GM23338 (cell line): ENCODE measurements at regions not wholly inside any gene's neighbourhood (a gene's known extent, or its start where the extent isn't known, plus 50 kb on each side); places are given as distances from the start of the nearest gene placed in this dataset.

Experiments used
- ATAC-seq: fragments of 200-7000 bp; cut with Tn5 transposase; 3 replicates; pipeline ENCODE4 v1.9.1; 2020
- DNase-seq: peaks from one replicate; pipeline ENCODE4 v3.0.0-alpha.2; 2015; ENCODE audit warnings: low spot score
- H2AFZ ChIP-seq: fragments of 200-600 bp; sonication (generic); 2 replicates; pipeline ENCODE4 v1.8.0; 2016; ENCODE audit warnings: antibody characterized with exemption, mild to moderate bottlenecking, moderate library complexity
- H3F3A ChIP-seq: fragments of 200-600 bp; sonication (generic); replicated peaks from 2 replicates; pipeline ENCODE4 v1.8.0; 2017; ENCODE audit warnings: antibody characterized with exemption, mixed run types, low read depth
- H3K27ac ChIP-seq: fragments of 200-600 bp; sonication (generic); 2 replicates; pipeline ENCODE4 v1.6.1; 2016; ENCODE audit warnings: low read depth
- H3K27me3 ChIP-seq: fragments of 200-600 bp; sonication (generic); 2 replicates; pipeline ENCODE4 v1.8.0; 2016; ENCODE audit warnings: mild to moderate bottlenecking, mixed run types, moderate library complexity; ENCODE audit not compliant: insufficient read depth
- H3K36me3 ChIP-seq: fragments of 200-600 bp; sonication (generic); 2 replicates; pipeline ENCODE4 v1.8.0; 2016; ENCODE audit warnings: mild to moderate bottlenecking; ENCODE audit not compliant: insufficient read depth
- H3K4me1 ChIP-seq: fragments of 200-600 bp; sonication (generic); 2 replicates; pipeline ENCODE4 v1.8.0; 2016; ENCODE audit warnings: mild to moderate bottlenecking, moderate library complexity; ENCODE audit not compliant: insufficient read depth
- H3K4me2 ChIP-seq: fragments of 200-600 bp; sonication (generic); 2 replicates; pipeline ENCODE4 v1.7.1; 2017; ENCODE audit warnings: mixed run types
- H3K4me3 ChIP-seq: fragments of 200-600 bp; sonication (generic); 2 replicates; pipeline ENCODE4 v1.6.1; 2016; ENCODE audit warnings: mixed run types
- H3K79me2 ChIP-seq: fragments of 200-600 bp; sonication (generic); replicated peaks from 2 replicates; pipeline ENCODE4 v1.8.0; 2017; ENCODE audit warnings: mild to moderate bottlenecking; ENCODE audit not compliant: insufficient read depth
- H3K9me2 ChIP-seq: fragments of 200-600 bp; sonication (generic); 2 replicates; pipeline ENCODE4 v1.8.0; 2017; ENCODE audit not compliant: insufficient read depth
- H4K20me1 ChIP-seq: fragments of 200-600 bp; sonication (generic); replicated peaks from 2 replicates; pipeline ENCODE4 v1.8.0; 2017; ENCODE audit warnings: mild to moderate bottlenecking; ENCODE audit not compliant: insufficient read depth
- H3K27ac Mint-ChIP-seq: 2 replicates; pipeline ENCODE4 v1.8.0; 2020; ENCODE audit warnings: inconsistent platforms, mild to moderate bottlenecking, moderate library complexity, mixed read lengths
- H3K27me3 Mint-ChIP-seq: 3 replicates; pipeline ENCODE4 v1.8.0; 2022; ENCODE audit warnings: low read depth, mild to moderate bottlenecking, moderate library complexity, mixed read lengths, inconsistent platforms; ENCODE audit not compliant: insufficient read depth, poor library complexity
- H3K36me3 Mint-ChIP-seq: 3 replicates; pipeline ENCODE4 v1.8.0; 2021; ENCODE audit warnings: low read depth, mild to moderate bottlenecking, inconsistent platforms, moderate library complexity, mixed read lengths
- H3K4me1 Mint-ChIP-seq: 3 replicates; pipeline ENCODE4 v1.8.0; 2020; ENCODE audit warnings: mild to moderate bottlenecking, inconsistent platforms, mixed read lengths
- H3K4me3 Mint-ChIP-seq: 3 replicates; pipeline ENCODE4 v1.8.0; 2021; ENCODE audit warnings: moderate library complexity, mild to moderate bottlenecking, inconsistent platforms, mixed read lengths
- H3K9me3 Mint-ChIP-seq: 3 replicates; pipeline ENCODE4 v1.8.0; 2020; ENCODE audit warnings: moderate library complexity, mild to moderate bottlenecking, inconsistent platforms, mixed read lengths
- CREB1 ChIP-seq: fragments of 250-450 bp; sonication (Bioruptor Pico); IDR thresholded peaks from 2 replicates; pipeline ENCODE4 v1.5.0; 2020; ENCODE audit warnings: low read depth, mild to moderate bottlenecking, moderate library complexity
- ETS1 ChIP-seq: IDR thresholded peaks from 2 replicates; pipeline ENCODE4 v1.6.1; 2016; ENCODE audit warnings: antibody characterized with exemption
- EZH2 ChIP-seq: fragments of 200-600 bp; sonication (generic); IDR thresholded peaks from one replicate; pipeline ENCODE4 v1.8.0; 2017; ENCODE audit warnings: antibody characterized with exemption, mild to moderate bottlenecking, low read depth; ENCODE audit not compliant: unreplicated experiment
- EZH2phosphoT487 ChIP-seq: fragments of 200-600 bp; sonication (generic); IDR thresholded peaks from one replicate; pipeline ENCODE4 v1.8.1; 2018; ENCODE audit warnings: antibody characterized with exemption; ENCODE audit not compliant: unreplicated experiment
- JUNB ChIP-seq: IDR thresholded peaks from one replicate; pipeline ENCODE4 v1.6.1; 2016; ENCODE audit warnings: antibody characterized with exemption; ENCODE audit not compliant: unreplicated experiment
- NANOG ChIP-seq: IDR thresholded peaks from 2 replicates; pipeline ENCODE4 v1.6.1; 2016; ENCODE audit warnings: antibody characterized with exemption, borderline replicate concordance
- POLR2AphosphoS5 ChIP-seq: IDR thresholded peaks from 2 replicates; pipeline ENCODE4 v1.6.1; 2016; ENCODE audit warnings: antibody characterized with exemption, low read depth
- STAT1 ChIP-seq: IDR thresholded peaks from one replicate; pipeline ENCODE4 v1.6.1; 2016; ENCODE audit warnings: antibody characterized with exemption; ENCODE audit not compliant: unreplicated experiment
- ZNF114 ChIP-seq: fragments of 250-450 bp; sonication (Bioruptor Pico); IDR thresholded peaks from 2 replicates; pipeline ENCODE4 v1.5.0; 2020; ENCODE audit warnings: mild to moderate bottlenecking, moderate library complexity
- ZNF331 ChIP-seq: fragments of 250-450 bp; sonication (Bioruptor Pico); IDR thresholded peaks from 2 replicates; pipeline ENCODE4 v1.5.0; 2020; ENCODE audit warnings: low read depth, mild to moderate bottlenecking, moderate library complexity
- ZNF462 ChIP-seq: fragments of 250-450 bp; sonication (Bioruptor Pico); IDR thresholded peaks from 2 replicates; pipeline ENCODE4 v1.5.0; 2020; ENCODE audit warnings: mild to moderate bottlenecking, moderate library complexity
- TF ChIP-seq, protein P1 (sequence below), 2 experiments: fragments of 200-600 bp in 1 of 2; sonication (generic) in 1 of 2; conservative IDR thresholded peaks; 2 replicates each; pipeline versions ENCODE4 v1.5.1 to v1.6.1; 2016 to 2017; ENCODE audit warnings: antibody characterized with exemption in 2 of 2, low read depth in 2 of 2, mild to moderate bottlenecking in 2 of 2, moderate library complexity in 1 of 2
- TF ChIP-seq, protein P2 (sequence below): IDR thresholded peaks from one replicate; pipeline ENCODE4 v1.6.1; 2018; ENCODE audit warnings: antibody characterized with exemption; ENCODE audit not compliant: unreplicated experiment

DNA sequence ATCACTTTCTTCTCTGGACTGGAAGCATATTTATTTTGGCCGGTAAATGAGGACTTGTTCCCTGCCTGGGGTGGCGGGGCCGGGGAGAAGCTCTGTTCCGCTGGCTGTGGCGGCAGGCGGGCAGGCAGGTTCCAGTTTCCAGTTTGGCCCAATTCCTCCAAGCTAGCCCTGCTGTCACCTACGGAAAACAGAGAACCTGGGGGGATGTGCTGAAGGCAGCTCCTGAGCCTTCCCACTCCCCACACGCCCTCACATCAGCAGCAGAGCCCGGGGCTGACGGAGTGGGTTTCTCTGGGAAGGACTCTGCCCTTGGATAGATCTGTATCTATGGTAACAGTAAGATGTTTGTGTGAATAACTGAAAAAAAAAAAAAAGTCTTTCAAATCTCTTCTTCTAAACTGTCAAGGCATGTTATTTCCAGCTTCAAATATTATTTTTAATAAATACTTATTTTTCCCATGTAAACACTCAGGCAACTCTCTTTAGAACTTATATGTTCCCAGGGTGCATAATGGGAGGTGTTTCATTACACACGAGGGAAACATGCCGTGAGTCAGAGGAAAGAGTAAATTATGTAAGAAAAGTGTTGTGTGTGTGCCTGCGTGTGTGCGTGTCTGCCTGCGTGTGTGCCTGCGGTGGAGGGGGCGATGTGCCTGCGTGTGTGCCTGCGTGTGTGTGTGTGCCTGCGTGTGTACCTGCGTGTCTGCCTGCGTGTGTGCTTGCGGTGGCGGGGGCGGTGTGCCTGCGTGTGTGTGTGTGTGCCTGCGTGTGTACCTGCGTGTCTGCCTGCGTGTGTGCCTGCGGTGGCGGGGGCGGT, 116.1 kb upstream of the ZNF516 start:
- TF ChIP-seq JUNB: no peak
- TF ChIP-seq EZH2: no peak
- TF ChIP-seq, protein P1, sequence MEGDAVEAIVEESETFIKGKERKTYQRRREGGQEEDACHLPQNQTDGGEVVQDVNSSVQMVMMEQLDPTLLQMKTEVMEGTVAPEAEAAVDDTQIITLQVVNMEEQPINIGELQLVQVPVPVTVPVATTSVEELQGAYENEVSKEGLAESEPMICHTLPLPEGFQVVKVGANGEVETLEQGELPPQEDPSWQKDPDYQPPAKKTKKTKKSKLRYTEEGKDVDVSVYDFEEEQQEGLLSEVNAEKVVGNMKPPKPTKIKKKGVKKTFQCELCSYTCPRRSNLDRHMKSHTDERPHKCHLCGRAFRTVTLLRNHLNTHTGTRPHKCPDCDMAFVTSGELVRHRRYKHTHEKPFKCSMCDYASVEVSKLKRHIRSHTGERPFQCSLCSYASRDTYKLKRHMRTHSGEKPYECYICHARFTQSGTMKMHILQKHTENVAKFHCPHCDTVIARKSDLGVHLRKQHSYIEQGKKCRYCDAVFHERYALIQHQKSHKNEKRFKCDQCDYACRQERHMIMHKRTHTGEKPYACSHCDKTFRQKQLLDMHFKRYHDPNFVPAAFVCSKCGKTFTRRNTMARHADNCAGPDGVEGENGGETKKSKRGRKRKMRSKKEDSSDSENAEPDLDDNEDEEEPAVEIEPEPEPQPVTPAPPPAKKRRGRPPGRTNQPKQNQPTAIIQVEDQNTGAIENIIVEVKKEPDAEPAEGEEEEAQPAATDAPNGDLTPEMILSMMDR (conservative IDR thresholded peaks at IDR 0.05; ENCODE audit: low read depth in 2 of 2): no peak
- TF ChIP-seq EZH2phosphoT487: no peak
- no peak for TF ChIP-seq ETS1
- no peak for TF ChIP-seq STAT1
- TF ChIP-seq ZNF462 (CRISPR knock-in tag): no peak
- TF ChIP-seq ZNF114: no peak
- no peak for TF ChIP-seq CREB1 (CRISPR knock-in tag)
- no peak for TF ChIP-seq POLR2AphosphoS5
- TF ChIP-seq ZNF331: no peak
- no peak for TF ChIP-seq NANOG
- TF ChIP-seq, protein P2, sequence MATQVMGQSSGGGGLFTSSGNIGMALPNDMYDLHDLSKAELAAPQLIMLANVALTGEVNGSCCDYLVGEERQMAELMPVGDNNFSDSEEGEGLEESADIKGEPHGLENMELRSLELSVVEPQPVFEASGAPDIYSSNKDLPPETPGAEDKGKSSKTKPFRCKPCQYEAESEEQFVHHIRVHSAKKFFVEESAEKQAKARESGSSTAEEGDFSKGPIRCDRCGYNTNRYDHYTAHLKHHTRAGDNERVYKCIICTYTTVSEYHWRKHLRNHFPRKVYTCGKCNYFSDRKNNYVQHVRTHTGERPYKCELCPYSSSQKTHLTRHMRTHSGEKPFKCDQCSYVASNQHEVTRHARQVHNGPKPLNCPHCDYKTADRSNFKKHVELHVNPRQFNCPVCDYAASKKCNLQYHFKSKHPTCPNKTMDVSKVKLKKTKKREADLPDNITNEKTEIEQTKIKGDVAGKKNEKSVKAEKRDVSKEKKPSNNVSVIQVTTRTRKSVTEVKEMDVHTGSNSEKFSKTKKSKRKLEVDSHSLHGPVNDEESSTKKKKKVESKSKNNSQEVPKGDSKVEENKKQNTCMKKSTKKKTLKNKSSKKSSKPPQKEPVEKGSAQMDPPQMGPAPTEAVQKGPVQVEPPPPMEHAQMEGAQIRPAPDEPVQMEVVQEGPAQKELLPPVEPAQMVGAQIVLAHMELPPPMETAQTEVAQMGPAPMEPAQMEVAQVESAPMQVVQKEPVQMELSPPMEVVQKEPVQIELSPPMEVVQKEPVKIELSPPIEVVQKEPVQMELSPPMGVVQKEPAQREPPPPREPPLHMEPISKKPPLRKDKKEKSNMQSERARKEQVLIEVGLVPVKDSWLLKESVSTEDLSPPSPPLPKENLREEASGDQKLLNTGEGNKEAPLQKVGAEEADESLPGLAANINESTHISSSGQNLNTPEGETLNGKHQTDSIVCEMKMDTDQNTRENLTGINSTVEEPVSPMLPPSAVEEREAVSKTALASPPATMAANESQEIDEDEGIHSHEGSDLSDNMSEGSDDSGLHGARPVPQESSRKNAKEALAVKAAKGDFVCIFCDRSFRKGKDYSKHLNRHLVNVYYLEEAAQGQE: no peak
- peaks cover 5% of the 10 kb centered on the region; the same call in 2 of the 3 replicates for H3K9me3 Mint-ChIP-seq
- peak; percentile 66 for ATAC-seq
- Histone ChIP-seq H4K20me1 (no peaks in the 10 kb centered on the region), H3K4me1 (no peaks in the 10 kb centered on the region; the same call in 1 of the 2 replicates), H3K9me2 (no peaks in the 10 kb centered on the region), H3K27me3 (no peaks in the 10 kb centered on the region), H3K4me2 (no peak overlapping the region), H3F3A (no peaks in the 10 kb centered on the region), H2AFZ (0 out of 2 replicates have a peak overlapping the region, but pooled peaks have one; percentile 33), H3K27ac (no peak overlapping the region), H3K4me3 (no peak overlapping the region), H3K79me2 (no peaks in the 10 kb centered on the region), H3K36me3 (no peaks in the 10 kb centered on the region)
- peak; percentile 25 for DNase-seq
- no peak overlapping the region; the same call in 2 of the 3 replicates for H3K4me3 Mint-ChIP-seq
- H3K27ac Mint-ChIP-seq: no peak overlapping the region; the same call in 1 of the 2 replicates
- peaks cover 10% of the 10 kb centered on the region; the same call in 2 of the 3 replicates for H3K4me1 Mint-ChIP-seq
- H3K36me3 Mint-ChIP-seq: no peaks in the 10 kb centered on the region
- peaks cover 6% of the 10 kb centered on the region for H3K27me3 Mint-ChIP-seq
